Right lobe of liver (tissue), 6 donors: ENCODE measurements at regions not wholly inside any gene's neighbourhood (a gene's known extent, or its start where the extent isn't known, plus 50 kb on each side); places are given as distances from the start of the nearest gene placed in this dataset.

Experiments used
- ATAC-seq, 4 donors: fragments of 200-7000 bp; cut with Tn5 transposase; one replicate each; pipeline ENCODE4 v1.9.1; 2020; ENCODE audit warnings: mild to moderate bottlenecking in 4 of 4, moderate library complexity in 4 of 4
- DNase-seq, 3 donors: peaks; one replicate each; pipeline ENCODE4 v3.0.0-alpha.2; 2020
- H3K27ac ChIP-seq, 3 donors: fragments of 200-600 bp; one replicate each; pipeline ENCODE4 v1.8.0; 2022
- H3K27me3 ChIP-seq, 2 donors: fragments of 200-600 bp; one replicate each; pipeline ENCODE4 v1.8.0; 2022
- H3K36me3 ChIP-seq, 4 donors: fragments of 200-600 bp; sonication (generic) in 1 of 4; one replicate each; pipeline versions ENCODE4 v1.5.1 to v1.8.0; 2017 to 2022; ENCODE audit warnings: control low read depth in 1 of 4
- H3K4me1 ChIP-seq, 4 donors: fragments of 200-600 bp; sonication (generic) in 1 of 4; one replicate each; pipeline versions ENCODE4 v1.5.1 to v1.8.0; 2017 to 2022; ENCODE audit warnings: control low read depth in 1 of 4
- H3K4me3 ChIP-seq, 3 donors: fragments of 200-600 bp; one replicate each; pipeline ENCODE4 v1.8.0; 2022
- H3K9me3 ChIP-seq, 4 donors: fragments of 200-600 bp; sonication (generic) in 1 of 4; one replicate each; pipeline versions ENCODE4 v1.5.1 to v1.8.0; 2017 to 2022; ENCODE audit warnings: control low read depth in 1 of 4
- POLR2A ChIP-seq: fragments of 450-650 bp; IDR thresholded peaks from one replicate; pipeline ENCODE4 v1.6.1; 2017; ENCODE audit warnings: antibody characterized with exemption, mild to moderate bottlenecking
- WGBS: methylation state at CpG from one replicate; pipeline ENCODE4 v1.1.6; 2018; ENCODE audit warnings: low coverage, low lambda C conversion rate; ENCODE audit not compliant: insufficient coverage; ENCODE audit errors: missing lambda C conversion rate; 5-methylcytosine and 5-hydroxymethylcytosine counted together
- intact Hi-C, 2 donors: fragments of 100-400 bp; cut with DNase I; formaldehyde crosslinking; loops; one replicate each; pipeline versions ENCODE4 v1.11.2 to v1.14.1; 2022
- TF ChIP-seq, protein P1 (sequence below), 4 donors: fragments of 200-600 bp in 3 of 4; fragments of 450-650 bp in 1 of 4; IDR thresholded peaks; one replicate each; pipeline versions ENCODE4 v1.5.1 to v1.8.0; 2016 to 2022; ENCODE audit warnings: antibody characterized with exemption in 4 of 4, mild to moderate bottlenecking in 2 of 4
- donor health status: DM: no; HTN: yes; CAD: no.
- donor health status: DM: no; HTN: no; CAD: no.
- donor health status: DM: no; HTN: no; CAD: no.
- donor health status: DM: no; HTN: yes; CAD: no.
- donor health status: DM: no; HTN: yes; CAD: no.

DNA sequence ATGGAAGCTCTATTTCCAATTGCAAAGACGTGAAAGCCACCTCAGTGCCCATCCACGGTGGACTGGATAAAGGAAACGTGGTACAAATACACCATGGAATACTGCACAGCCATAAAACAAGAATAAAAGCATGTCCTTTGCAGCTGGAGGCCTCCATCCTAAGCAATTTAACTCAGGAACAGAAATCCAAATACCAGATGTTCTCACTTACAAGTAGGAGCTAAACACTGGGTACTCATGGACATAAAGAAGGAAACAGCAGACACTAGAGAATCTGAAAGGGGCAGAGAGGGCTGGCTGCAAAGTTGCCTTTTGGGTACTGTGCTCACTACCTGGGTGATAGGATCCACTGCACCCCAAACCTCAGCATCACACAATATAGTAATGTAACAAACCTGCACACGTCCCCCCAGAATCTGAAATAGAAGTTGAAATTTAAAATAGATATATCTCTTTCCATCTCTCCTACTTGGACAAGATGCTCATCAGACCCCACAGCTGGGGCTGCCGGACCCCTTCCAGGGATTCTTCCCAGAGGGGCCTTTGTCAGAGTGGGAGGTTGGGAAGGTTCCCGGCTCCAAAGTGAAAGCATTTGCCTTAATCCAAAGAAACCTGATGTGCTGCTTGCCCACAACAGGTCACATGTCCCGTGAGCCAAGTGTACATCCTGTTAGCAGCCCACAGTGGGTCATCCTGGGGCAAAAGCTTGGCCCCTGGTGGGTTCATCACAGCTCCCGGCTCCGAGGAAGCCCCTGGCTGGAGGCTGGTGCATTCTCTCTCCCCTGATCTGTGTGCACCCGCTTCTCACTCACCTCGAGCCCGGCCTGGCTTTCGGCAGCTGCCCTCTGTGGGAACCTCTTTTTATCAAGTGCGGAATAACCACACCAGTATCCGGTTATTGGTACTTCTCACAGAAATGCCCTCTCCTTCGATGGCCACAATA, 172.3 kb upstream of the PPP2R2D start:
- Histone ChIP-seq H3K4me3 (no peak overlapping the region), H3K27ac (no peak overlapping the region), H3K4me1 (peaks cover 0 to 4% (median 0%) of the 10 kb centered on the region in 4 donors), H3K36me3 (no peaks in the 10 kb centered on the region), H3K27me3 (no peaks in the 10 kb centered on the region), H3K9me3 (no peaks in the 10 kb centered on the region)
- TF ChIP-seq, protein P1, sequence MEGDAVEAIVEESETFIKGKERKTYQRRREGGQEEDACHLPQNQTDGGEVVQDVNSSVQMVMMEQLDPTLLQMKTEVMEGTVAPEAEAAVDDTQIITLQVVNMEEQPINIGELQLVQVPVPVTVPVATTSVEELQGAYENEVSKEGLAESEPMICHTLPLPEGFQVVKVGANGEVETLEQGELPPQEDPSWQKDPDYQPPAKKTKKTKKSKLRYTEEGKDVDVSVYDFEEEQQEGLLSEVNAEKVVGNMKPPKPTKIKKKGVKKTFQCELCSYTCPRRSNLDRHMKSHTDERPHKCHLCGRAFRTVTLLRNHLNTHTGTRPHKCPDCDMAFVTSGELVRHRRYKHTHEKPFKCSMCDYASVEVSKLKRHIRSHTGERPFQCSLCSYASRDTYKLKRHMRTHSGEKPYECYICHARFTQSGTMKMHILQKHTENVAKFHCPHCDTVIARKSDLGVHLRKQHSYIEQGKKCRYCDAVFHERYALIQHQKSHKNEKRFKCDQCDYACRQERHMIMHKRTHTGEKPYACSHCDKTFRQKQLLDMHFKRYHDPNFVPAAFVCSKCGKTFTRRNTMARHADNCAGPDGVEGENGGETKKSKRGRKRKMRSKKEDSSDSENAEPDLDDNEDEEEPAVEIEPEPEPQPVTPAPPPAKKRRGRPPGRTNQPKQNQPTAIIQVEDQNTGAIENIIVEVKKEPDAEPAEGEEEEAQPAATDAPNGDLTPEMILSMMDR (IDR thresholded peaks at IDR 0.05) = no peak
- no peak for TF ChIP-seq POLR2A
- intact Hi-C loops = no loop called here
- 52% methylated on average over 10 of the region's 16 CpGs for WGBS
- no peak for DNase-seq
- ATAC-seq = no peak

DNA sequence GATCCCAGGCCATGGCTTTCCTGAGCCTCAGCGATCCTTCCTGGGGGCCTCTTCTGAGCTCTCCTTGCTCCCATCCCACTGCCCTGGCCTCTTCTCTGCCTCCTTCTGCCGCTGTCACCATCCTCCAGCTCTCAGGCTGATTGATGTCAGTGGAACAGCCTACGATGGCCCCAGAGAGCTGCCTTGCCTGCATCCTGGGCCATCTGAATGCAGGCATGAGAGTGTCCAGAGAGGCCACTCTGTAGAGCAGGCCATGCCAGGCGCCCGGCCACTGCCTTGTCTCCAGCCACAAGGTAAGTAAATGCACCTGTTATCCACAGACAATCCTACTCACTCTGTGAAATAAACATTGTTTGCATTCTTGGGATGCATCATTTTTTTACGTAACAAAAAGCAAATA, 171.4 kb upstream of the PPP2R2D start:
- DNase-seq = no peak
- no peak for TF ChIP-seq POLR2A
- TF ChIP-seq, protein P1 (IDR thresholded peaks at IDR 0.05) = no peak
- Histone ChIP-seq H3K36me3 (no peaks in the 10 kb centered on the region), H3K27ac (no peak overlapping the region), H3K4me3 (no peak overlapping the region), H3K9me3 (no peaks in the 10 kb centered on the region), H3K27me3 (no peaks in the 10 kb centered on the region), H3K4me1 (peaks cover 0 to 4% (median 0%) of the 10 kb centered on the region in 4 donors)
- intact Hi-C loops = no loop called here
- ATAC-seq = no peak
- WGBS = 56% methylated on average over 4 of the region's 6 CpGs

DNA sequence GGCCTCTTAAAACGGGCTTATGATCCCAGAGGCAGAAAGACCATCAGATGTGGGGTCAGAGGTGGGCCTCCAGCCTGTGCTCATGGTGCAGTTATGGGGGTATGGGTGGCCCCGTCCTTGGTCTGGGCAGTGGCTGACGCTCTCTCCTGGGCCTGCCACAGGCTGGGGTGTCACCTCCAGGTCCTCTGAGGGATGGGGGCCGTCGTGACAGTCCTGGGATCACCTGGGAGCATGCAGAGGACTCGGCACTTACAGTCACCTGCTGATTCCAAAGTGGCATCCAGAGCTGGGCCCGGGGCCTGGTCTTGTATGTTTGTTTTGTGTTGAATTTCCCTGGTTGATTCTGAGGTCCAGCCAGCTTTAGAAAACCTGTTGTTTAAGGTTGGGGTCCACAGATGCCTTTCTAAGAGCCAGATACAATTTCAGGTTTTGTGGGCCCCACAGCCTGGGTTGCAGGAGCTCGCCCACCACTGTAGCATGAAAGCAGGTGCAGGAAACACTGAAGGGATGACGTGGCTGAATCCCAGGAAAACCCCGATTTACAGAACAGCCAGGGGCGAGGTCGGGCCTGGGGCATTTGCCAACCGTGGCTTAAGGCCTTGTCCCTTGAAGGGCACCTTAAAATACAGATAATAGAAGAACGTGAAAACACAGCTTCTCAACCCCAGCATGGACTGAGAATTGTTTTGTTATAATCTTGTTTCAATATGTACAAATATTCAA, 170.7 kb upstream of the PPP2R2D start:
- DNase-seq = no peak
- Histone ChIP-seq H3K27me3 (no peaks in the 10 kb centered on the region), H3K27ac (no peak overlapping the region), H3K4me3 (no peak overlapping the region), H3K9me3 (no peaks in the 10 kb centered on the region), H3K4me1 (peaks cover 0 to 4% (median 0%) of the 10 kb centered on the region in 4 donors), H3K36me3 (no peaks in the 10 kb centered on the region)
- intact Hi-C loops = no loop called here
- no peak for ATAC-seq
- 57% methylated on average over 5 of the region's 14 CpGs for WGBS
- TF ChIP-seq, protein P1 (IDR thresholded peaks at IDR 0.05) = no peak
- TF ChIP-seq POLR2A = no peak

DNA sequence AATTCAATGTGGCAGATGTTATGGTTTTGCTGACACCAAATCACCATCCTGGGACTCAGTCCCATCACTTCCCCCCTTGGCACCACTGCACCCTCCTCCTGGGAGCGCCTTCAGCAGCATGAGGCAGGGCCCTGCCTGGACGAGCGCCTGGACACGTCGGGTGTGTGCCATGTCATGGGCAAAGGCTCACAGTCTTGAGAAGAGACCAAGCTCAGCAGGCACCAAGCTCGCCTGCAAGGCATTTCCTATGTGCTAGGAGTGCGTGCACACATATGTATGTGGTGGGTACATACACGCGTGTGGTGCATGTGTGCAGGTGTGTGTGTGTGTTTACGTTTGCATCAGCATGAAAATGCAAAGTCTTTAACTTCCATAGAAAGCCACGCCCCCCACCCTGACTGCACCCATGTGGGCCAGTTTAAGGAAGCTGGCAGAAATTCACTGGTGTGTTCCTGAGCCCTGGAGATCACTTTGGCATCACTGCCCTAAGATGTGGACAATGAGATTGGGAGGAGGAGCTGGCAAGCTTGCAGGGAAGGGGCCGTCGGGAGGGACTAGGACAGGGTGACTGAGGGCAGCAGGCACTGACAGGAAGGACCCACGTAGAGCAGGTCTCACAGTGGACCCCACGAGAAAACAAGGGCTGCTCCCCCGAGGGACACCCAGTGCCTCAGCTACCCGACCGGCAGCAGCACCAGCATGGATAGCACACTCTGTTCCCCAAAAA, 169.9 kb upstream of the PPP2R2D start:
- Histone ChIP-seq H3K27ac (no peak overlapping the region), H3K36me3 (no peaks in the 10 kb centered on the region), H3K27me3 (no peaks in the 10 kb centered on the region), H3K4me1 (peaks cover 0 to 4% (median 0%) of the 10 kb centered on the region in 4 donors), H3K9me3 (no peaks in the 10 kb centered on the region), H3K4me3 (no peak overlapping the region)
- intact Hi-C loops = no loop called here
- no peak for TF ChIP-seq POLR2A
- TF ChIP-seq, protein P1 (IDR thresholded peaks at IDR 0.05) = no peak
- DNase-seq (no peak), ATAC-seq (no peak)
- 62% methylated on average over 10 of the region's 18 CpGs for WGBS
